SK-MEL-5 (cell line): ENCODE measurements at regions not wholly inside any gene's neighbourhood (a gene's known extent, or its start where the extent isn't known, plus 50 kb on each side); places are given as distances from the start of the nearest gene placed in this dataset.
"Not testable (repeated sequence)": the region's sequence is repeated elsewhere in the genome, so short reads cannot be mapped to it uniquely, and the experiment has no call there.

Experiments used
- DNase-seq: peaks from one replicate; pipeline ENCODE4 v3.0.0-alpha.2; 2016; ENCODE audit warnings: low read depth, low spot score
- in situ Hi-C: cut with HindIII; loops from 2 replicates; pipeline ENCODE4 v1.10.0; 2016; ENCODE audit warnings: low sequenced_read_pairs, high pct_unique_total_duplicates, low pct_unique_long_range_greater_than_20kb

DNA sequence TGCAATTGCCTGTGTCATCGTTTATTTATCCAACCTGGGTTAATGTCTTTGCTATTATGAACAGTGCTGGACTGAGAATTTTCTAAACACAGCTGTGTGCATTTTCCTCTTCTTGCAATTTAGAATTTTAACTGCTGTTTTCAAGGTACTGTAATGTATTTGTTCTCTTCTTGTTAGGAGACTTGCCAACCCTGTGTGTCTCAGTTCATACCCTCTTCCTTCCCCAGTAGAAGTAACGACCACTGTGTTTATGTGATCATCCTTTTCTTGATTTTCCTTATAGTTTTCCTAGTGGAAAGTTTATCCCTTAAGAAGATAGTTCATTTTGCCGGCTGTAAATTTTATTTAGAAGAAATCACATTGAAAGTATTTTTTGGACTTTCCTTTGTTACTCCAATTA is 389.2 kb downstream of the TMEM121 start:
- in situ Hi-C loops, DNase-seq: not testable (repeated sequence)

DNA sequence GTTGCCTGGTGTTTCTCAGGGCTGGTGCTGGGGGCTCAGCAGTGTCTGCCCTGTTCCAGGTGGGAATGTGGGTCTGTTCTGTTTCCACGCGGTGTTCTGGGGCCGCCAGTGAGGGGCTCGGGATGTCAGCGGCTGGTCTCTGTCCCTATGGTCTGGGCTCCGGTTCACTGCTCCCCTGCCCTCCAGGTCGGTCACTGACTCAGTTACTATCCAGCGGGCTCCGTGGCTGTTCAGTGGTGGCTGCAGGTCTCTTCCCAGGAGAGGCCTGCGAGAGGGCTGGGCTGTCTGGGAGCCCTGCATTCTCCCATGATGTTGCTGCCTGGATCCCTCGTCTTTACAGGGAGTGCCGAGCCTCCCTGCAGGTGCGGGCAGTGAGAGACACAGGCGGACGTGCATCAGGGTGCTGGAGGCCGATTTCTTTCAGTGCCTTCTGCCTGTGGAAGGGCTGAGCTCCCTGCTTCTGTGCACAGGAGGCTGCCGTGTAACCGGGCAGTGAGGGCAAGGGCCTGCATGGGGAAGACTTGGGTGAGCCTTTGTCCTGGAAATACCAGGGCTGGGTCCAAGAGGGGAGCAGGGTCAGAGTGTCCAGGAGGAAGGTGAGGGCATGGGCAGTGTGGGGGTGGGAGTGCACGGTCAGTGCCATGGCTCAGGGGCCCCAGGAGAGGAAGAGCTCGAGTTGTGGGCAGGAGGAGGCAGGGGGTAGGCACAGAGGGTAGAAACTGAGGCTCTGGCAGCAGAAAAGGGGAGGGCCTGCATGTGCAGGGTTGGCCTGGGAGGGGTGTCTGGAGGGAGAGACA is 391.0 kb downstream of the TMEM121 start:
- DNase-seq, in situ Hi-C loops: not testable (repeated sequence)

DNA sequence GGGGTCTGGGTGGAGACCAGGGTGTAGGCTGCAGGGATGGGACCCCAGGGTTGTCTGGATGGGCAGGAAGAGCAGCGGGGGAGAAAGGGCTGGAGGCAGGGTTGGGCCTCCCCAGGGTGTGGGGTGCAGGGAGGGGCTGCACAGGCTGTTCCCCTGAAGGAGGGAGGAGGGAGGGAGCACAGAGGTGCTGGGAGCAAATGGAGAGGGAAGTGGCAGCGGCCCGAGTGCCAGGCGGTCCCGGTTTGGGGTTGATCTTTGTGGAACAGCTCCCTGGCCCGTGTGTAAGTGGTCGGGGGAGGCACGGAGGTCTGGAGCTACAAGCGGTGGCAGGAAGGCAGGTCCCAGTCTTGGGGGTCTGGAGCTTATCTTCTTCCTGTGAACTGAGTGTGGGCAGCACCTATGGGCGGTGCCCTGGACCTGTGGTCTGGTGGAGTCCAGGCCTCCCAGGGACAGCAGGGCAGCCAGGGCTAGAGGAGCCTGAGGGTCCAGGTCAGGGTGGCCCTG is 391.6 kb downstream of the TMEM121 start:
- in situ Hi-C loops = no loop called here
- no peak for DNase-seq

DNA sequence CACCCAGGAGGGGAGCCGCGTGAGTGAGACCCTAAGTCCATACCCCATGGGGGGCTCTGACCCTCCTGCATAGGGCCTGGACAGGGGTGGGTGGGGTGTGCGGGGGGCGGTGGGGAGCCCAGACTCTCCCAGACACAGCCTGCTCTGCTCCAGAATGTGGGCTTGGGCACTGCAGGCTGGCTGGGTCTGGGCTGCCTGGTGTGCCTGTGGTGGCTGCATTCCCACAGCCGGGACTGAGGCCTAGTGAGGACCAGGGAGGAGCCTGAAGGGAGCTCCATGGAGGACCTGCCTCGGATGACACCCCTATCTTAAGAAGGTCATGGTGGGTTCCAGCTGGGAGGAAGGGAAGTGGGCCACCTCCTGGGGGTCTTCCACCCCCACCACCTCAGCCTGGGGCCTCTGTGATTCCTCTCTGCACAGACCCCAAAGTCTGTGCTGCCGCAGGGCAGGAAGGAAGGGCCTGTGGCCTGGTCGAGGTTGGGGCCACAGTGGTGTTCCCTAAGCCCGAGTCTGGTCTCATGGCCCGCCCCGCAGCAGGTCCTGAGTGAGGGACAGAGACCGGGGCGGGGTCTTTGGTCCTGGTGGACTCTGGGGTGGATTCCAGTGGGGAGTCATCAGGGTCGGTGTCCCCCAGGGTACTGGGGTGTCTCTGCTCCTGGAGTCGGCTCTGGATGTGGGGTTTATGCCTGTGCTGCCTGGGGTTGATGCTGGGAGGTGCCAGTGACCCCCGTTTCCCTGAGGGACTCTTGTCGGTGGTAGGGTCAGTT is 392.3 kb downstream of the TMEM121 start:
- in situ Hi-C loops = no loop called here

DNA sequence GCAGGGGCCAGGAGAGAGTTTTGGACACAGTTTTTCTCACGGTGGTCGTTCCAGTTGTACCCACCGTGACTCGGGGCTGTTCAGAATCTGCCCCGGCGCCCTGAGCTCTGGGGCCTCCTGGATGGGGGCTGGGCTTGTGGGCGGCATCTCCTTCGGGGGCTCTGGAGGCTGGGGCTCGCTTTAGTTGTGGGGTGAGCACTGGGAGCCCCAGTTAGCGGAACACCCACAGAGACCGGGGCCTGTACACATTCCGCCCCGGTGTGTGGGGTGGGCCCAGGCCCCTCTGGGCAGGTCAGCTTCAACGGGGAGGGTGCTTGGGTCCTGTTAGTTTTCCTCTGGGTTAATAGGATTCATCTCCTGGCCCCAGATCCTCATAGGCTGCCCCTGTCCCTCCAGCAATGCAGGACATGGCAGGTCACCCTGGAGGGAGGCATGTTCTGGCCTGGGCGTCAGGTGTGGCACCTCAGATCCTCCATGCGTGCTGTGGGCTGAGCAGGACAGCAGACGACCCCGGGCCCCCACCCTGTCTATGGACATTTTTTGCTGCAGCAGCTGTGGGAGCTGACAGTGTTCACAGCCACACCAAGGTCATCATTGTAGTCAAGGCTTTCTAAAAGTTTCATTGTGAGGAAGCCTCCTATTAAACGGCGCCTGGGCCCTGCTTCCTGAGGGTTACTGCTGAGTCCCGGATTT is 393.2 kb downstream of the TMEM121 start:
- no peak for DNase-seq
- in situ Hi-C loops = no loop called here

More for the DNA sequence above, 392.3 kb downstream of the TMEM121 start:
- DNase-seq = no peak

DNA sequence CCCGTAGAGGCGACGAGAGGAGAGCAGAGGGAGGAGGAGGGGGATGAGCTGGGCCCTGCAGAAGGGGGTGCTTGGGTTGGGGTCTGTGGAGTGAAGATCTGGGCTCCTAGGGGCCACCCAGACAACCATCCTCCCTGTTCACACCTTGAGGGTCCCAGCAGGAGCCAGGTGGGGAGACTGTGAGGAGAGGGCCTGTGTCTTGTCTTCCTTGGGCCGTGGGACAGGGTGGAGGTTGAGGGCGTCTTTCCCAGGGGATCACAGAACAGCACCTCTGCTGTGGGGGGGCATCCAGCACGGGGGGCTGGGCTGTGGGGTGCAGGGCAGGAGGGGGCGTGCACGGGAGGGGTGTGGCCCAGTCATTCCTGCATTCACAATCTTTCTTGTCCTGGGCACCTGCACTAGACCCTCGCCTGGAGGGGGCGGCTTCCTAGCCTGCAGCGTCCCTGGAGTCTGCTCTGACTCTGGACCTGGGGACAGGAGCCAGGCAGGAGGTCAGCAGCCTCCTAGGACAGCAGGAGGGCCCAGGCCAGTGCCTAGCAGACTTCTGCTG is 393.8 kb downstream of the TMEM121 start:
- in situ Hi-C loops, DNase-seq: not testable (repeated sequence)

DNA sequence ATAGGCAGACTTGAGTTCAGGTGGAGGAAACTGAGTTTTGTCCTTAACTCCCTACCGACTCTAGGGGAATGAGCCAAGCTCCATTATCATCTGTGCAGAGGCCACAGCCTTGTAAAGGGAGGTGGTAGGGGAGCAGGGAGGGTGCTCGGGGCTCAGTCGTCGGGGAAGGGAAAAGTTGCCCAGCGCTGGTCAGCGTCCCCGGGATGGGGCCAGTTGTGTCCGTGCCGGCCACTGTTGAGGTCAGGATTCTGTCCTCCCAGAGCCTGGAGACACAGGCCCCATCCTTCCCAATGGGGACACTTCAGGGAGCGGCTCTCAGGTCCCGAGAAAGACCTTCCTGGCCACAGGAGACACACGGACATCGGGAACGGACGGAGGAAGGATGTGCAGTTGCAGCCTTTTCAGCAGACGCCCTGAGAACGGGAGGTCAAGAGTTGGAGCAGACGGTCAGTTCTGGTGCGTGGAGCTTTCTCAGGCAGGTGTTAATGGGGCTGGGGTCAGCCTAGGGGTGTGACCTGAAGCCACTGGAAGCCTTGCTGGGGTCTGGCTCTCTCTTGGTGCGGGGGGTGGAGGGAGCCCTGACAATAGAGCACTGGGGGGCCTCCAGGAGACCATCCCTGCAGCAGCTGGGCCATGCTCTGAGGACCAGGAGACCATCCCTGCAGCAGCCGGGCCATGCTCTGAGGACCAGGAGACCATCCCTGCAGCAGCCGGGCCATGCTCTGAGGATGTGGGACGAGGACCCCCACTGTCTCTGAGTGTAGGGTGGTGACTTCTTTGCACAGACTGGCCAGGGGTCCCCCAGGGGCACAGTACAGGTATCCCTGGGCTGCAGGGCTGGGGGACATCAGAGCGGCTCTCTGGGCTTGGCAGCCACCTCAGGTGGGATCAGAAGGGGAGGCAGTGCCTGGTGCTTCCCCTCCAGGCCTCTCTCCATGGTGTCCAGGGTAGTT is 394.7 kb downstream of the TMEM121 start:
- in situ Hi-C loops, DNase-seq: not testable (repeated sequence)

DNA sequence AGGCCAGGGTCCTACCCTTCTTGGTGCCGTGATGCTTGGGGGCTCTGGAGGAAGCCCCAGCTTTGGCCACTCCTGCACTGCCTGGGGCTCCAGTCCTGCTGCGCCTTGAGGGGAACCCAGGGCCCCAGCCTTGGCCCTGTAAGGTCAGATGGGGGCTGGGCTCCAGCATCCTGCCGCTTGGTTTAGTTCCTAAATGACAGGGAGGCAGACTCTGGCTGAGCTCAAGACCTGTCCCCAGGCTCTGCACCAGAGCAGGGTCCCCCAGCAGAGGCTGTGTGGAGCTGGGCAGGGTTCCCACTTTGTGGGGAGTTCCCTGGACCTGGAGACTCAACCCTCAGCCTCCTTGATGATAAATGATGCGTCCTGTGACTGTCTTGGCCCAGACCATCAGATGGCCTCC is 395.4 kb downstream of the TMEM121 start:
- DNase-seq, in situ Hi-C loops: not testable (repeated sequence)

DNA sequence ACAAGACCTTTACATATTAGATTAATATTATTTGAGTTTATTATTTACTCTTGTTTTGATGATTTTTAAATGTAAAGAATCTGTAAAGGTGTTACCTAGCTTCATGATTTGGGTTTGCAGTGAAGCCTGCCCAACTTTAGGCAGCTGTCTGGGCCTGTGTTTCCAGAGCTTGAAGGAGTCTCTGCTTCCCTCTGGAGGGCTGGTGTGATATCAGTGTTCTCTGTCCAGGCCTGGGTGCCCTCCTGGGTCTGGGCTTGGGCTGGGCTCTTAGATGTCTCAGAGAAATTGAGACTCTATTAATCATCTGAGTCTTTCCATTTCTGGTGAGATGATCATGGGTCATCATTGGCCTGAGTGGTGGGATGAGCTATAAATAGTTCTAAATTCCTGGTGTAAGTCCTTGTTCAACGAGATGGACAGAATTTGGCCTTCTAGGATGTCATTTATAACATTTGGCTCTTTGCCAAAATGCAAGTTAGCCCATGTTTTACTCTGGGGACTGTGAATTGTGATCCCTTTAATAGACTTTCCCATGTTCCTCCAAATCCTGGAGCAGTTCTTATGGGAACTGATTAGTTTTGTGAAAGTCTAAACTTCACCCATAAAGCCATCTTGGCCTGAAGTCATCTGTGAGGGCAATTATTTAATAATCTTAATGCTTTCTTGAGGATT is 397.3 kb downstream of the TMEM121 start:
- DNase-seq, in situ Hi-C loops: not testable (repeated sequence)

DNA sequence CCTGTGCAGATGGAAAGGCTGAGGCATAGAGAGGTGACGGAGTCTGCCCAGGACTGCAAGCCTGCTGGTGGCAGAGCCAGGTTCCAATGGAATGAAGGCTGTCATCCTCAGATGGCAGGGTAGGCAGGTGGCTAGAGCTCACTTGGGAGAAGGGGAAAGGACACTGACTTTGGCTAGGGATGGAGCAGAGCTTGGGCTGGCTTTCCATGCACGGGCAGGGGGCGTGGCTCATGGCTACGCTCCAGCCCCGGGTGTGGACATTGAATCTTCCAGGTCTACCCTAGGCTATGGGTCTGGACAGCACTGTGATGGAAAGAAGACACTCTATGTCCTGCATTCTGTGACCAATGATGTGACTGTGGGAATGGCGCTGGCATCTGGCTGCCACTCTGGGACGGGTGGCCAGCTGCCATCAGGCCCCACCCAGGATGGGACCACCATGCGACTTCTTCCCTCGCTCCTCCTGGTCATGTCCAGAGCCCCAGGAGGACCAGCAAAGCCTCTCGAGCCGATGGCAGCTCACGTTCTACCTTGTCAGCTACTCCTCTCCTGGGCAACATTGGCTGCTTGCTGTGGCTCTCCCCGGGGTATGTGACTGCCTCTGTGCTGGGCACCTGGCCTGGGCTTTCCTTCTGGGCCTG is 398.7 kb downstream of the TMEM121 start:
- no peak for DNase-seq
- in situ Hi-C loops = no loop called here

DNA sequence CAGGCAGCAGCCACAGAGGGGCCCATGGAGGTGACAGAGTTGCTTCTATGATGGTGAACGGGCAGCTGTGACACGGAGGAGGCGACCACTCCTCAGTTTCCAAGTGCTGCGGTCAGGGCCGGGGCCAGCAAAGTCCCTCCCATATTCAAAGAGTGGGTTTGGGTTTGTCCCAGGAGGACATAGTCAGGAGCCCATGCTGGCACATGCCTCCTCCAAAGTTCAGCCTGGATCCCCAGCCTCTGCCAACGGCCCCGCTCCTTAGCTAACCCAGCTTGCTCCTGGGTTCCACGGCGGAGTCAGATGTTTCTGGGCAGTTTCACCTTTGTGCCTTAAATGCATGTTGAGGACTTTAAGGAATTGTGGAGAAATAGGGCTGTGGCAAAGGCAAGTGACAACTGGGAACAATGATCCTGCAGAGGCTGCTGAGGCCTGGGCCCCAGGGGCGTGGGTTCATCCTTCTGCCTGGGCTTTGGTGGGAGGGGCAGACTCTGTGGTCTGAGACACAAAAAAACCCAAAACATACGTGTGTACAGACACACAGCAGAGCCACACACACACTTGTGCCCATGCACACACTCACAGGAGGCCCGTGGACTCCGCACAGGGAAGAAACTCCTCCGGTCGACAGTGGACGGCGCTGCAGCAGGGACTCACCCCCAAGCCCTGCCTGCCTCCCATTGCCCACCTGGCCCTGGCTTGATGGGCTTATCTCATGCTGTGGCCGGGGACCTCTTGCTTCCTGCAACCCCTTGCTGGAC is 399.4 kb downstream of the TMEM121 start:
- in situ Hi-C loops = no loop called here
- no peak for DNase-seq

DNA sequence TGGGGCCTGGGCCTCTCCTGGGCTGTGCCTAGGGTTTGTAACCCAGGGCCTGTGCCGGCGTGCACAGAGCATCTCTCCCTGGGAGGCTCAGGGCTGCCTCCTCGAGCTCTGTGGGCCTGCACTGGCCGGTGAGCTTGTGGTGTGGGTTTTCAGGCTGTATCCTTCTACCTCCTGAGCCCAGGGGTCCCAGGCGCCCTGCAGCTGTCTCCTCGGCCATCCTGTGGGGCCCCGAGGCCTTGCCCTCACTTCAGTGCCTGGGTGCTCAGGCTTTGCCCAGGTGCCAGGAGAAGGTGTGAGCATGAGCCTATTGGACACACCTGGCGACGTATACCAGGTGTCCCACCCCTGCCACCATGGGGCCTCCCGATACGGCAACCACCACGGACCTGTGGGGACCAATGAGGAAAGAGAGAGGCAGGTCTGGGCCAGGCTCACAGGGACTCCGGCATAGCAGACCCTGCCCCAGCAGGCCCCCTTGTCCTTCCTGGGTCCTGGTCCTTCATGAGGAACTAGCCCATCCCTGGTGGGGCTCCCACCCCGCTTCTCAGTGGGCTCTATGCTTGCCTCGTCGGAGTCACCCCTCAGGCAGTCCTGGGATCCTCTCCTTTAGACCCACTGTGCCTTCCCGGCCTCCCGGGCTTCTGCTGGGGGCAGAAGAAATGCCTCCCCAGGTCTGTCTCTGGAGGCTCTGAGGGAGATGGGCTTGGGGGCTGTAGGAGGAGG is 400.2 kb downstream of the TMEM121 start:
- DNase-seq = no peak
- in situ Hi-C loops = no loop called here

DNA sequence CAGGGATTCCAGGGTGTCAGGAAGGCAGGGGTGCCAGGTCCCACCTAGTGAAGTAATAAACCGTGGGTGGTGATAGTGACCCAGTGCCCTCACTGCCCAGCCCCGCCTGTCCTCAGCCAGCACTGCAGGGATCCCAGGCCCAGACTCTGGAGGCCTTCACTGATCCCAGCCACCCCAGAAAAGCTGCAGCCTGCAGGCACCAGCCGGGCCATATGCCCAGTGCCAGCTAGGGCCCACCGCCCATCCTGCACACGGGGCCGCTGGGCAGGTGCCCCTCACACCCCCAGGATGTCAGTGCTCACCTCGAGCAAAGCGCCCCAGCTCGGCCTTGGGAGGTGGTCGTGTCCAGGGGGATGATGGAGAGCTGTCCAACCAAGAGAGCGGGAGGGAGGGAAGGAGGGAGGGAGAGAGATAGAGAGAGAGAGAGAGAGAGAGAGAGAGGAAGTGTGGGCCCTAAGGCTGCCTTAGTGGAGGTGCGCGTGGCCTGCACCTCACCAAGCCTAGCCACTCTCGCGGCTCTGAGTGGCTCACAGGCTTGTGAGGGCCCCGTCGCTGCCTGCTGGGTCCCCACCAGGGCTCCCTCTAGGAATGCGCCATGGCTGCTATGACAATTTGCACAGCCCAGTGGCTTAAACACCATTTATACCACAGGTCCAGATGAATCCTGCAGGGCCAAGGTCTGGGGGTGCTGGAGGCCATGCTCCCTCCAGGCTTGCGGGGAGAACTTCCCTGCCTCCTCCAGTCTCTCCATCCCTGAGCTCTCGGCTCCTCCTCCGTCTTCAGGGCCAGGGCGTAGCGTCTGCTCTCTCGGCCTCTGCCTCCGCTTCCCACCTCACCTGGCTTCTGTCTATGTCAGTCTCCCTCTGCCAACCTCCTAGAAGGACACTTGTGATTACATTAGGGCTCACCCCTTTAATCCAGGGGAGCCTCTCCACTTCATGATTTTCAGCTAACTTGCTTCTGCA is 401.0 kb downstream of the TMEM121 start:
- in situ Hi-C loops = no loop called here
- DNase-seq = no peak
